Neural cell (in vitro differentiated cells): ENCODE measurements at regions not wholly inside any gene's neighbourhood (a gene's known extent, or its start where the extent isn't known, plus 50 kb on each side); places are given as distances from the start of the nearest gene placed in this dataset.

Experiments
- H2AFZ ChIP-seq: fragments of 200-600, 300-800 bp; sonication (generic), shearing (Covaris generic); 2 replicates; pipeline ENCODE4 v1.6.0; 2014; ENCODE audit warnings: low read depth, mild to moderate bottlenecking, antibody characterized with exemption, low read length, moderate library complexity
- H3F3A ChIP-seq: fragments of 200-600 bp; shearing (Covaris generic); 2 replicates; pipeline ENCODE4 v1.6.1; 2016; ENCODE audit warnings: mild to moderate bottlenecking, moderate library complexity, mixed read lengths, antibody characterized with exemption, low read length; ENCODE audit not compliant: insufficient read depth, poor library complexity, severe bottlenecking
- H3K27ac ChIP-seq: fragments of 200-600, 300-800 bp; sonication (generic), shearing (Covaris generic); 2 replicates; pipeline ENCODE4 v1.5.1; 2014; ENCODE audit warnings: mild to moderate bottlenecking, low read length, moderate library complexity
- H3K27me3 ChIP-seq: fragments of 300-800, 200-600 bp; sonication (generic), shearing (Covaris generic); 2 replicates; pipeline ENCODE4 v1.6.0; 2014; ENCODE audit warnings: mild to moderate bottlenecking, low read depth, low read length, moderate library complexity; ENCODE audit not compliant: insufficient read depth
- H3K36me3 ChIP-seq: fragments of 300-800, 200-600 bp; sonication (generic), shearing (Covaris generic); 2 replicates; pipeline ENCODE4 v1.5.1; 2014; ENCODE audit warnings: mild to moderate bottlenecking, antibody characterized with exemption, low read length, moderate library complexity; ENCODE audit not compliant: insufficient read depth
- H3K4me2 ChIP-seq: fragments of 300-800, 200-600 bp; sonication (generic), shearing (Covaris generic); 2 replicates; pipeline ENCODE4 v1.6.0; 2014; ENCODE audit warnings: mild to moderate bottlenecking, low read length
- H3K4me3 ChIP-seq: fragments of 300-800, 200-600 bp; sonication (generic), shearing (Covaris generic); 2 replicates; pipeline ENCODE4 v1.5.1; 2014; ENCODE audit warnings: mild to moderate bottlenecking, low read length, moderate library complexity
- H3K79me2 ChIP-seq: fragments of 200-600 bp; shearing (Covaris generic); replicated peaks from 2 replicates; pipeline ENCODE4 v1.6.0; 2014; ENCODE audit warnings: mild to moderate bottlenecking, low read length, moderate library complexity; ENCODE audit not compliant: insufficient read depth
- H3K9ac ChIP-seq: fragments of 300-800, 200-600 bp; sonication (generic), shearing (Covaris generic); 2 replicates; pipeline ENCODE4 v1.6.1; 2016; ENCODE audit warnings: mild to moderate bottlenecking, low read length, mixed read lengths
- H3K9me2 ChIP-seq: fragments of 200-600 bp; shearing (Covaris generic); 2 replicates; pipeline ENCODE4 v1.6.1; 2016; ENCODE audit warnings: mild to moderate bottlenecking, low read length, mixed read lengths; ENCODE audit not compliant: insufficient read depth
- H3K9me3 ChIP-seq: fragments of 200-600, 300-800 bp; sonication (generic), shearing (Covaris generic); 2 replicates; pipeline ENCODE4 v1.6.1; 2016; ENCODE audit warnings: mild to moderate bottlenecking, mixed run types, low read length, moderate library complexity, mixed read lengths
- H4K20me1 ChIP-seq: fragments of 200-600 bp; shearing (Covaris generic); 2 replicates; pipeline ENCODE4 v1.6.1; 2016; ENCODE audit warnings: mild to moderate bottlenecking, mixed run types; ENCODE audit not compliant: insufficient read depth
- EP300 ChIP-seq: fragments of 450-650 bp; conservative IDR thresholded peaks from 2 replicates; pipeline ENCODE4 v1.6.1; 2014; ENCODE audit warnings: antibody characterized with exemption, mild to moderate bottlenecking, moderate library complexity; ENCODE audit not compliant: poor library complexity, severe bottlenecking
- EZH2 ChIP-seq: fragments of 200-600, 300-800 bp; shearing (Covaris generic), sonication (generic); IDR thresholded peaks from 2 replicates; pipeline ENCODE4 v1.6.1; 2014; ENCODE audit warnings: antibody characterized with exemption, low read length, borderline replicate concordance, mild to moderate bottlenecking; ENCODE audit not compliant: insufficient read depth, poor library complexity, severe bottlenecking
- MXI1 ChIP-seq: fragments of 450-650 bp; conservative IDR thresholded peaks from 2 replicates; pipeline ENCODE4 v1.6.1; 2014; ENCODE audit warnings: antibody characterized with exemption, mild to moderate bottlenecking; ENCODE audit not compliant: poor library complexity, severe bottlenecking
- RAD21 ChIP-seq: fragments of 450-650 bp; conservative IDR thresholded peaks from 2 replicates; pipeline ENCODE4 v1.6.1; 2014; ENCODE audit warnings: antibody characterized with exemption, mild to moderate bottlenecking, moderate library complexity
- REST ChIP-seq: IDR thresholded peaks from 2 replicates; pipeline ENCODE4 v1.6.1; 2012; ENCODE audit warnings: borderline replicate concordance
- SMC3 ChIP-seq: fragments of 450-650 bp; conservative IDR thresholded peaks from 2 replicates; pipeline ENCODE4 v1.6.1; 2014; ENCODE audit warnings: antibody characterized with exemption, mild to moderate bottlenecking, moderate library complexity; ENCODE audit not compliant: poor library complexity
- TAF1 ChIP-seq: IDR thresholded peaks from 2 replicates; pipeline ENCODE4 v1.6.1; 2012; ENCODE audit warnings: low read depth
- TF ChIP-seq, protein P1 (sequence below): fragments of 450-650 bp; IDR thresholded peaks from 2 replicates; pipeline ENCODE4 v1.5.1; 2014; ENCODE audit warnings: antibody characterized with exemption, mild to moderate bottlenecking, moderate library complexity; ENCODE audit not compliant: poor library complexity, severe bottlenecking

DNA sequence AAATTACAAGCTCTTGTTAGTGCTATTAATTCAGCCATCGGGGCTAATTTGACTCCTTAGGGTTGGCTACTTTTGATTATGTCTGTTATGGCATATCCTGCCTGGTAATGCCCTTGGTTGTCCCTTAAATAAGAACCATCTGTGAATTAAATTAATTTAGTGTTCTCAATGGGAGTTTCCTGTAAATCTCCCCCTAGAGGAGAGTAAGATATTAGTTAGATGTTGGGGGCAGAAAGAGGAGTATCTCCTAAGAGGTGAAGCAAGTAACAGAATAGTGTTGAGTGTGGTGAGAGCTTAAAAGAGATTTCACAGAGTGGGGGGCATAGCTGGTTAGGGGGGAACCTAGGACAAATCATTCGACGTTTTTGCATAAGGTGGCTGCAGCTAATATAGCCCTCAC is 1126.9 kb downstream of the JRKL start:
- Histone ChIP-seq H3K9me3 (no peaks in the 10 kb centered on the region), H3K4me2 (no peak overlapping the region), H3K4me3 (no peak overlapping the region), H3K27me3 (no peaks in the 10 kb centered on the region), H3K9me2 (no peaks in the 10 kb centered on the region), H4K20me1 (no peaks in the 10 kb centered on the region), H3K79me2 (no peaks in the 10 kb centered on the region), H3F3A (no peaks in the 10 kb centered on the region), H2AFZ (no peak overlapping the region), H3K36me3 (no peaks in the 10 kb centered on the region), H3K9ac (no peak overlapping the region), H3K27ac (no peak overlapping the region)
- no peak for TF ChIP-seq MXI1
- TF ChIP-seq SMC3: no peak
- no peak for TF ChIP-seq EP300

DNA sequence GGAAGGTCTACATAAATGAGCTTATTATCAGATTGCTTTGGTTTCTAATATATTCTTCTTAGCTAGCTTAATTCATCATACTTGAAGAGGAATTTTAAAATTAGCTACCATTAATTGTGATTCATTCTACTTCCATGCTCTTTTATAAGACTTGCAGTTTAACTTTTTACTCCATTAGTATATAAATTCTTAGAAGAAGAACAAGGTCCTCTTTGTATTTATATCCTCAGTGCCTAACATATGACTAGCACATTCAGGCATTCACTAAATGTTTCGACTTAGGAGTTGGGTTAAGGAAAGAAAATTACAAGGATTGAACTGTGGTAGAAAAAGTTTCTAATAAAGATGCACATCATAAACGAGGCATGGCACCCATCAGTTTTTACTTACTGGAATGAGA is 1135.5 kb downstream of the JRKL start:
- no peak overlapping the region for H3K4me2 ChIP-seq
- no peak overlapping the region for H3K4me3 ChIP-seq
- H3K9ac ChIP-seq: no peak overlapping the region
- H2AFZ ChIP-seq: no peak overlapping the region
- H3K79me2 ChIP-seq: no peaks in the 10 kb centered on the region
- H4K20me1 ChIP-seq: no peaks in the 10 kb centered on the region
- no peaks in the 10 kb centered on the region for H3K27me3 ChIP-seq
- H3F3A ChIP-seq: no peaks in the 10 kb centered on the region
- no peaks in the 10 kb centered on the region for H3K9me3 ChIP-seq
- no peaks in the 10 kb centered on the region for H3K9me2 ChIP-seq
- TF ChIP-seq EP300 (no peak), EZH2 (no peak), REST (no peak), TAF1 (no peak), SMC3 (no peak), RAD21 (no peak)
- TF ChIP-seq, protein P1, sequence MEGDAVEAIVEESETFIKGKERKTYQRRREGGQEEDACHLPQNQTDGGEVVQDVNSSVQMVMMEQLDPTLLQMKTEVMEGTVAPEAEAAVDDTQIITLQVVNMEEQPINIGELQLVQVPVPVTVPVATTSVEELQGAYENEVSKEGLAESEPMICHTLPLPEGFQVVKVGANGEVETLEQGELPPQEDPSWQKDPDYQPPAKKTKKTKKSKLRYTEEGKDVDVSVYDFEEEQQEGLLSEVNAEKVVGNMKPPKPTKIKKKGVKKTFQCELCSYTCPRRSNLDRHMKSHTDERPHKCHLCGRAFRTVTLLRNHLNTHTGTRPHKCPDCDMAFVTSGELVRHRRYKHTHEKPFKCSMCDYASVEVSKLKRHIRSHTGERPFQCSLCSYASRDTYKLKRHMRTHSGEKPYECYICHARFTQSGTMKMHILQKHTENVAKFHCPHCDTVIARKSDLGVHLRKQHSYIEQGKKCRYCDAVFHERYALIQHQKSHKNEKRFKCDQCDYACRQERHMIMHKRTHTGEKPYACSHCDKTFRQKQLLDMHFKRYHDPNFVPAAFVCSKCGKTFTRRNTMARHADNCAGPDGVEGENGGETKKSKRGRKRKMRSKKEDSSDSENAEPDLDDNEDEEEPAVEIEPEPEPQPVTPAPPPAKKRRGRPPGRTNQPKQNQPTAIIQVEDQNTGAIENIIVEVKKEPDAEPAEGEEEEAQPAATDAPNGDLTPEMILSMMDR: no peak
- no peaks in the 10 kb centered on the region for H3K36me3 ChIP-seq
- no peak overlapping the region for H3K27ac ChIP-seq
